ENCODE measurements at regions not wholly inside any gene's neighbourhood (a gene's known extent, or its start where the extent isn't known, plus 50 kb on each side); places are given as distances from the start of the nearest gene placed in this dataset.

- TF ChIP-seq CTCF (IDR thresholded peaks at IDR 0.05), result no peak
- no peak for TF ChIP-seq EZH2 (IDR thresholded peaks at IDR 0.05; ENCODE audit: borderline replicate concordance, insufficient read depth, low read depth, low read length, poor library complexity, severe bottlenecking)
These were observed 263.1 kb upstream of the KLF3 start for GRCh38 chr4:38400946-38401345.

All from B cell (primary cell).